GM12864 (cell line): ENCODE measurements at regions not wholly inside any gene's neighbourhood (a gene's known extent, or its start where the extent isn't known, plus 50 kb on each side); places are given as distances from the start of the nearest gene placed in this dataset.

Source experiments
- DNase-seq: peaks from one replicate; pipeline ENCODE4 v3.0.0-alpha.2; 2011; ENCODE audit warnings: low read depth
- H3K4me3 ChIP-seq: 2 replicates; pipeline ENCODE4 v1.5.1; 2011; ENCODE audit warnings: mild to moderate bottlenecking, low read depth, low read length, control low read depth
- TF ChIP-seq, protein P1 (sequence below): IDR thresholded peaks from 2 replicates; pipeline ENCODE4 v1.5.1; 2011; ENCODE audit warnings: low read depth, mild to moderate bottlenecking, moderate library complexity, low read length, control low read depth, inconsistent platforms; ENCODE audit errors: missing control alignments

DNA sequence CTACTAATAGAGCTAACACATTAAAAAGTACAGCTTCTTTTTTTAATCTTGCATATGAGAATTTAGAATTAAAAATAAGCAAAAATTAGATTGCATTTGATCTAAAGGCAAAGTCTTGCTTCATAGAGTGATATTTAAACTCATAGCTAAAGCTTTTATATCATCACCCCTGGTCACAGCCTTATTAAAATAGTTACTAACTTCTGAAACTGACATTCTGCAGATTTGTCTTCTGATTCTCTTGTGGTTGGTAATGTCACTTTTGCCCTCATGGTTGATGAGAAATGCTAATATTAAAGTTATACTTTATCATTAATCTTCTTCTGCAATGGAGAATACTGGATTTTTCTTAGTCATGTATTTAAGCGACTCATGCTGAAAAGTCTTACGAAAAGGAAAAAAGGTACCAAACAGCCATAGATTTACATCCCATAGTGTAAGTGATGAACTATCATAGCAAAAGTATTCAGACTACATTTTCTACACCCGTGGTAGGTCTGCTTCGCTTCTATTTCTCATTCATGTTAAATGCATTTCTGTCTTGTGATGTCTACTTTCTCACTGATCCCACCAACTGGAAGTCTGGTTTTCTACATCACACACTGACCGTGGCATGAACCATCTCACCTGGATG is 330.5 kb upstream of the B3GALT2 start:
- TF ChIP-seq, protein P1, sequence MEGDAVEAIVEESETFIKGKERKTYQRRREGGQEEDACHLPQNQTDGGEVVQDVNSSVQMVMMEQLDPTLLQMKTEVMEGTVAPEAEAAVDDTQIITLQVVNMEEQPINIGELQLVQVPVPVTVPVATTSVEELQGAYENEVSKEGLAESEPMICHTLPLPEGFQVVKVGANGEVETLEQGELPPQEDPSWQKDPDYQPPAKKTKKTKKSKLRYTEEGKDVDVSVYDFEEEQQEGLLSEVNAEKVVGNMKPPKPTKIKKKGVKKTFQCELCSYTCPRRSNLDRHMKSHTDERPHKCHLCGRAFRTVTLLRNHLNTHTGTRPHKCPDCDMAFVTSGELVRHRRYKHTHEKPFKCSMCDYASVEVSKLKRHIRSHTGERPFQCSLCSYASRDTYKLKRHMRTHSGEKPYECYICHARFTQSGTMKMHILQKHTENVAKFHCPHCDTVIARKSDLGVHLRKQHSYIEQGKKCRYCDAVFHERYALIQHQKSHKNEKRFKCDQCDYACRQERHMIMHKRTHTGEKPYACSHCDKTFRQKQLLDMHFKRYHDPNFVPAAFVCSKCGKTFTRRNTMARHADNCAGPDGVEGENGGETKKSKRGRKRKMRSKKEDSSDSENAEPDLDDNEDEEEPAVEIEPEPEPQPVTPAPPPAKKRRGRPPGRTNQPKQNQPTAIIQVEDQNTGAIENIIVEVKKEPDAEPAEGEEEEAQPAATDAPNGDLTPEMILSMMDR, result no peak
- no peak overlapping the region for H3K4me3 ChIP-seq
- no peak for DNase-seq

GRCh38 chr1:193514397-193514796 is 328.0 kb upstream of the B3GALT2 start:
- H3K4me3 ChIP-seq, result no peak overlapping the region
- DNase-seq, result no peak

GRCh38 chr1:193513032-193513431 is 326.6 kb upstream of the B3GALT2 start:
- TF ChIP-seq, protein P1, result no peak
- no peak overlapping the region for H3K4me3 ChIP-seq
- DNase-seq, result no peak

More at GRCh38 chr1:193514397-193514796, 328.0 kb upstream of the B3GALT2 start:
- TF ChIP-seq, protein P1, result no peak

- no peak for DNase-seq
- TF ChIP-seq, protein P1, result no peak
- no peak overlapping the region for H3K4me3 ChIP-seq
Observed at GRCh38 chr1:193504920-193505319, 318.5 kb upstream of the B3GALT2 start.

DNA sequence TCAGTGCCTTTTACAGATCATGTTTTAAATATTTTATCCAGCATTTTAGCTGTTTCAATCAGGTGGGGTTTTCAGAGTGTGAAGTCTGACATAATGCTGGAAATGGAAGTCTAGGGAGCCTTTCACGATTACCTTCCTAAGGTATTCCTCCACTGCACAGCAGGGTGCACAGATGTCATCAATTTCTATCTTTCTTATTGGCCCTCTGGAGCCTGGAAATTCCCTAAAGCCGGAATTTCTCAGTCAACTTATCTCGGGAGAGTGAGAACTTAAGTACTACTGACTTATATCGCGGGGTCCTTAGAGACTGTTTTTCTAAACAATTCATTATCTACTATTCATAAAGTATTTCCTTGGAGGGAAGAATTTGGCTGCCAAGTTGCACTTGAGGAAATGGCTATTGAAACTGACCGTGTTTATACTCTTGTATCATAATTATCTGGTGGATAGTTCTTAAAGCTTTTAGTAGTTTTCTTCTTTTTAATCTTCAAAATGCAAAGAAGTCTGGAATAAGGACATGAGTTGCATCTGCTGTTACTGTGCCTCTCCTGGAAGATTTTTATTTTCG is 311.8 kb upstream of the B3GALT2 start:
- TF ChIP-seq, protein P1, result no peak
- no peak overlapping the region for H3K4me3 ChIP-seq
- DNase-seq, result no peak

GRCh38 chr1:193494368-193494767 is 308.0 kb upstream of the B3GALT2 start:
- TF ChIP-seq, protein P1, result no peak
- DNase-seq, result no peak
- no peak overlapping the region for H3K4me3 ChIP-seq

GRCh38 chr1:193489191-193489590 is 302.8 kb upstream of the B3GALT2 start:
- H3K4me3 ChIP-seq, result no peak overlapping the region
- TF ChIP-seq, protein P1, result no peak
- DNase-seq, result no peak
